ENCODE measurements at regions not wholly inside any gene's neighbourhood (a gene's known extent, or its start where the extent isn't known, plus 50 kb on each side); places are given as distances from the start of the nearest gene placed in this dataset.

DNA sequence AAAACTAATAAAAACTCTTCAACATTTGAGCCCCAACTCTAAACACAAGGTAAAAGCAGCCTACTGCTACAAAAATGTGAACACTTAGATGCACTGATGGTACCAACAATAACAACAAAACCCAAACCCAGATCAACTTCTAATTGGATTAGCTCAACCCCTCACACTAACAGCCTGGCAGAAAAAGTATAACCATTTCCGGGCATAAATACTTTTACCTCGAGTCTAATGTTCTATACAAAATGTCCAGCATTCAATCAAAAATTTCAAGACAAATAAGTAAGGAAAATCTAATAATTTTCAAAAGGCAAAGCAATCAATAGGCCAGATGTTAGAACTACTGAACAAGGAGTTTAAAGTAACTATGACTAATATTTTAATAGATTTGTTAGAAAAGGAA is 303.3 kb downstream of the ARRDC4 start:
- Mint-ChIP-seq H3K4me1 (ENCODE audit: low read depth, unreplicated experiment) (no peaks in the 10 kb centered on the region), H3K27me3 (ENCODE audit: unreplicated experiment) (no peaks in the 10 kb centered on the region), H3K36me3 (ENCODE audit: insufficient read depth, unreplicated experiment) (no peaks in the 10 kb centered on the region), H3K27ac (ENCODE audit: unreplicated experiment) (no peak overlapping the region), H3K9me3 (ENCODE audit: low read depth, unreplicated experiment) (peaks cover 26% of the 10 kb centered on the region), H3K4me3 (ENCODE audit: low read depth, unreplicated experiment) (no peak overlapping the region)
- CTCF ChIA-PET: no interaction called here
- DNase-seq: no peak
- intact Hi-C loops (cut with micrococcal nuclease; ENCODE audit: unreplicated experiment): no loop called here
- TF ChIP-seq, protein P1, sequence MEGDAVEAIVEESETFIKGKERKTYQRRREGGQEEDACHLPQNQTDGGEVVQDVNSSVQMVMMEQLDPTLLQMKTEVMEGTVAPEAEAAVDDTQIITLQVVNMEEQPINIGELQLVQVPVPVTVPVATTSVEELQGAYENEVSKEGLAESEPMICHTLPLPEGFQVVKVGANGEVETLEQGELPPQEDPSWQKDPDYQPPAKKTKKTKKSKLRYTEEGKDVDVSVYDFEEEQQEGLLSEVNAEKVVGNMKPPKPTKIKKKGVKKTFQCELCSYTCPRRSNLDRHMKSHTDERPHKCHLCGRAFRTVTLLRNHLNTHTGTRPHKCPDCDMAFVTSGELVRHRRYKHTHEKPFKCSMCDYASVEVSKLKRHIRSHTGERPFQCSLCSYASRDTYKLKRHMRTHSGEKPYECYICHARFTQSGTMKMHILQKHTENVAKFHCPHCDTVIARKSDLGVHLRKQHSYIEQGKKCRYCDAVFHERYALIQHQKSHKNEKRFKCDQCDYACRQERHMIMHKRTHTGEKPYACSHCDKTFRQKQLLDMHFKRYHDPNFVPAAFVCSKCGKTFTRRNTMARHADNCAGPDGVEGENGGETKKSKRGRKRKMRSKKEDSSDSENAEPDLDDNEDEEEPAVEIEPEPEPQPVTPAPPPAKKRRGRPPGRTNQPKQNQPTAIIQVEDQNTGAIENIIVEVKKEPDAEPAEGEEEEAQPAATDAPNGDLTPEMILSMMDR (IDR thresholded peaks at IDR 0.05; ENCODE audit: unreplicated experiment): no peak
- no TSS peak for BruUV-seq (replicated peaks)

DNA sequence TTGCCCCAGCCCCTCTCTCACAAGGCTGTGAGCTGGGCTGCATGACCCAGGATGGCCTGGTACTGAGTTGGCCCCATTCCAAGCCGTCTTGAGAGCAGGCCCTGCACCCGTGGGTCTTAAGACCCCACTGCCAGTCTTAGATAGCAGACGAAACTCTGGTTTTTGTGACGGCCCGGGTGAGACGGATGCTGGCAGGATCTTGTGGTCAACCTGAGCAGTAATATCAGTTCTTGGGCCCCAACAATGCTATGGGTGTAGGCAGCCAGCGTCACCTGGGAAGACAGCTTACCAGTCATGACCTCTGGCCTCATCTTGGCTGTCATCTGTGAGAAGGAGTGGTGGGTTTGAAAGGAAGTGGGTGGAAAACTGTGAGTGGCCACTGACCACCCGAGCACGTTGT is 305.8 kb downstream of the ARRDC4 start:
- DNase-seq: no peak
- H3K27ac Mint-ChIP-seq (ENCODE audit: unreplicated experiment): no peak overlapping the region
- intact Hi-C loops (cut with micrococcal nuclease; ENCODE audit: unreplicated experiment): no loop called here
- peaks cover 4% of the 10 kb centered on the region for H3K36me3 Mint-ChIP-seq (ENCODE audit: insufficient read depth, unreplicated experiment)
- no peaks in the 10 kb centered on the region for H3K4me1 Mint-ChIP-seq (ENCODE audit: low read depth, unreplicated experiment)
- CTCF ChIA-PET: no interaction called here
- TF ChIP-seq, protein P1 (IDR thresholded peaks at IDR 0.05; ENCODE audit: unreplicated experiment): no peak
- H3K9me3 Mint-ChIP-seq (ENCODE audit: low read depth, unreplicated experiment): peaks cover 18% of the 10 kb centered on the region
- no peaks in the 10 kb centered on the region for H3K27me3 Mint-ChIP-seq (ENCODE audit: unreplicated experiment)
- BruUV-seq (replicated peaks): no TSS peak
- H3K4me3 Mint-ChIP-seq (ENCODE audit: low read depth, unreplicated experiment): no peak overlapping the region

GRCh38 chr15:98268163-98268562 is 307.7 kb downstream of the ARRDC4 start:
- no peaks in the 10 kb centered on the region for H3K4me1 Mint-ChIP-seq (ENCODE audit: low read depth, unreplicated experiment)
- H3K4me3 Mint-ChIP-seq (ENCODE audit: low read depth, unreplicated experiment): no peak overlapping the region
- peaks cover 15% of the 10 kb centered on the region for H3K9me3 Mint-ChIP-seq (ENCODE audit: low read depth, unreplicated experiment)
- no peaks in the 10 kb centered on the region for H3K27me3 Mint-ChIP-seq (ENCODE audit: unreplicated experiment)
- TF ChIP-seq, protein P1 (IDR thresholded peaks at IDR 0.05; ENCODE audit: unreplicated experiment): no peak
- BruUV-seq (replicated peaks): no TSS peak
- peaks cover 4% of the 10 kb centered on the region for H3K36me3 Mint-ChIP-seq (ENCODE audit: insufficient read depth, unreplicated experiment)
- no peak for DNase-seq
- CTCF ChIA-PET: interaction anchor here (0.7 kb wide), 1 partner anchor 163 kb away, joined by 3 read pairs; no protein-coding TSS in a partner anchor
- intact Hi-C loops (cut with micrococcal nuclease; ENCODE audit: unreplicated experiment): no loop called here
- no peak overlapping the region for H3K27ac Mint-ChIP-seq (ENCODE audit: unreplicated experiment)

DNA sequence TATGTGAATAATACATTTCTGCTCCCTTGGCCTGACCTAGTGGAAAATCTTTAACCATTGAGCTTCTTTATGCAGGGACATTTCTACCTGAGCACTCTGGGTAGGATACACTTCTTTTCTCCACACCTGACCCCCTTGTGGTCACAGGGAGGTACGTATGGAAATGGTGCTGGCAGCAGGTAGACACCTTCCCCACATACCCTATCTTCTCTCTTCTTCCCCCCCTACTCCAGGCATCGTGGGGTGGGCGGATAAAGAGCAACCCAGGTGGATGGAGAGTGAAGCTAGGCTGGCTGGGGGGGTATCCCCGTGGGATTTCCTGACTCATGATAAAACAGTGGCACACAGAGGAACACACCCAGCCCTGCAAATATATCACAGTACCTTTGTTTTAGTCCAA is 312.1 kb downstream of the ARRDC4 start:
- TF ChIP-seq, protein P1 (IDR thresholded peaks at IDR 0.05; ENCODE audit: unreplicated experiment): no peak
- Mint-ChIP-seq H3K27ac (ENCODE audit: unreplicated experiment) (no peak overlapping the region), H3K27me3 (ENCODE audit: unreplicated experiment) (no peaks in the 10 kb centered on the region), H3K4me1 (ENCODE audit: low read depth, unreplicated experiment) (no peaks in the 10 kb centered on the region), H3K36me3 (ENCODE audit: insufficient read depth, unreplicated experiment) (peaks cover 4% of the 10 kb centered on the region), H3K4me3 (ENCODE audit: low read depth, unreplicated experiment) (no peak overlapping the region), H3K9me3 (ENCODE audit: low read depth, unreplicated experiment) (peaks cover 5% of the 10 kb centered on the region)
- no peak for DNase-seq
- no TSS peak for BruUV-seq (replicated peaks)
- intact Hi-C loops (cut with micrococcal nuclease; ENCODE audit: unreplicated experiment): no loop called here
- CTCF ChIA-PET: no interaction called here
